Activated T-cell treated with anti-CD3 and anti-CD28 coated beads, Interleukin-2, amount 50 U/mL, for 1 hour (primary cell): ENCODE measurements at regions not wholly inside any gene's neighbourhood (a gene's known extent, or its start where the extent isn't known, plus 50 kb on each side); places are given as distances from the start of the nearest gene placed in this dataset.

Experiments
- DNase-seq: peaks from one replicate; pipeline ENCODE4 v3.0.0-alpha.2; 2020

- no peak for DNase-seq
Observed at GRCh38 chr2:144211065-144211464, 308.9 kb downstream of the ZEB2 start.

- DNase-seq = no peak
Observed at GRCh38 chr2:144210076-144210475, 309.8 kb downstream of the ZEB2 start.

- DNase-seq = no peak
Observed at GRCh38 chr2:144208924-144209323, 311.0 kb downstream of the ZEB2 start.

GRCh38 chr2:144206019-144206418 lies 313.9 kb downstream of the ZEB2 start:
- no peak for DNase-seq

GRCh38 chr2:144201868-144202468 lies 318.0 kb downstream of the ZEB2 start:
- DNase-seq = no peak

- DNase-seq = no peak
Observed at GRCh38 chr2:144201126-144201525, 318.8 kb downstream of the ZEB2 start.

GRCh38 chr2:144198116-144198515 lies 321.8 kb downstream of the ZEB2 start:
- DNase-seq = no peak

GRCh38 chr2:144194326-144195071 lies 325.4 kb downstream of the ZEB2 start:
- no peak for DNase-seq

GRCh38 chr2:144190908-144191605 lies 328.9 kb downstream of the ZEB2 start:
- DNase-seq = no peak

- peak; percentile 56 for DNase-seq
Observed at GRCh38 chr2:144183727-144184126, 336.2 kb downstream of the ZEB2 start.

- DNase-seq = no peak
Observed at GRCh38 chr2:144181001-144181400, 338.9 kb downstream of the ZEB2 start.

- DNase-seq = no peak
Observed at GRCh38 chr2:144180131-144180530, 339.8 kb downstream of the ZEB2 start.

- DNase-seq = no peak
Observed at GRCh38 chr2:144170179-144170578, 349.7 kb downstream of the ZEB2 start.

- DNase-seq = no peak
Observed at GRCh38 chr2:144166743-144167142, 353.2 kb downstream of the ZEB2 start.

GRCh38 chr2:144165599-144166250 lies 354.2 kb downstream of the ZEB2 start:
- no peak for DNase-seq

- no peak for DNase-seq
Observed at GRCh38 chr2:144163592-144163991, 356.3 kb downstream of the ZEB2 start.

- peak; percentile 25 for DNase-seq
Observed at GRCh38 chr2:144162652-144163051, 357.3 kb downstream of the ZEB2 start.

GRCh38 chr2:144161061-144161460 lies 358.9 kb downstream of the ZEB2 start:
- no peak for DNase-seq

- DNase-seq = no peak
Observed at GRCh38 chr2:144159240-144159639, 360.7 kb downstream of the ZEB2 start.

GRCh38 chr2:144158096-144158495 lies 361.8 kb downstream of the ZEB2 start:
- no peak for DNase-seq

- no peak for DNase-seq
Observed at GRCh38 chr2:144156736-144157640, 362.9 kb downstream of the ZEB2 start.

- DNase-seq = no peak
Observed at GRCh38 chr2:144154205-144154604, 365.7 kb downstream of the ZEB2 start.
